Pancreas (tissue), 10 donors: ENCODE measurements at regions not wholly inside any gene's neighbourhood (a gene's known extent, or its start where the extent isn't known, plus 50 kb on each side); places are given as distances from the start of the nearest gene placed in this dataset.

ENCODE experiments used
- ATAC-seq, 4 donors: fragments of 200-7000 bp; cut with Tn5 transposase; one replicate each; pipeline versions ENCODE4 v1.8.0 to v1.9.1; 2020; ENCODE audit warnings: mild to moderate bottlenecking in 4 of 4, moderate library complexity in 4 of 4
- DNase-seq, 6 donors: peaks; one replicate each; pipeline ENCODE4 v3.0.0-alpha.2; 2020
- FAIRE-seq: peaks from 2 replicates; lab custom pipeline; 2012; peaks lifted over from hg19 to GRCh38; lab: Jason Lieb, UNC
- H3K27ac ChIP-seq, 4 donors: fragments of 200-600 bp; sonication (generic); 1 replicate in 3 of 4; 2 replicates in 1 of 4; pipeline versions ENCODE4 v1.5.0 to v1.8.0; 2020
- H3K27me3 ChIP-seq, 4 donors: fragments of 200-600 bp; one replicate each; pipeline ENCODE4 v1.8.0; 2021
- H3K36me3 ChIP-seq, 3 donors: fragments of 200-600 bp; sonication (generic) in 1 of 3; one replicate each; pipeline versions ENCODE4 v1.5.0 to v1.8.0; 2020 to 2021
- H3K4me1 ChIP-seq, 3 donors: fragments of 200-600 bp; one replicate each; pipeline ENCODE4 v1.8.0; 2021
- H3K4me3 ChIP-seq, 4 donors: fragments of 200-600 bp; sonication (generic) in 2 of 4; one replicate each; pipeline versions ENCODE4 v1.5.0 to v1.8.0; 2020 to 2021
- H3K9me3 ChIP-seq, 4 donors: fragments of 200-600 bp; one replicate each; pipeline ENCODE4 v1.8.0; 2021
- WGBS, 2 donors: extraction: QIAGEN DNeasy Blood & Tissue Kit; methylation state at CpG; one replicate each; pipeline ENCODE4 v1.1.7; 2013; 5-methylcytosine and 5-hydroxymethylcytosine counted together
- intact Hi-C, 3 donors: fragments of 100-400 bp; cut with DNase I; formaldehyde crosslinking; loops; one replicate each; pipeline versions ENCODE4 v1.11.1 to v1.14.2; 2022
- TF ChIP-seq, protein P1 (sequence below), 4 donors: fragments of 200-600 bp; sonication (generic) in 3 of 4; IDR thresholded peaks; one replicate each; pipeline versions ENCODE4 v1.5.0 to v1.8.0; 2021; ENCODE audit warnings: antibody characterized with exemption in 4 of 4
- donor health status: healthy with polysubstance abuse.
- donor health status: DM: no; HTN: no; CAD: no; lungs with moderate emphysema.
- donor health status: DM: no; HTN: no; CAD: no.
- donor health status: control.
- donor health status: control.
- donor health status: Bipolar disorder and iron deficiency.
- donor health status: DM: yes; HTN: yes; CAD: no.
- donor health status: DM: no; HTN: no; CAD: no.
- donor health status: DM: no; HTN: no; CAD: no.
- donor health status: DM: yes; HTN: yes; CAD: no.

DNA sequence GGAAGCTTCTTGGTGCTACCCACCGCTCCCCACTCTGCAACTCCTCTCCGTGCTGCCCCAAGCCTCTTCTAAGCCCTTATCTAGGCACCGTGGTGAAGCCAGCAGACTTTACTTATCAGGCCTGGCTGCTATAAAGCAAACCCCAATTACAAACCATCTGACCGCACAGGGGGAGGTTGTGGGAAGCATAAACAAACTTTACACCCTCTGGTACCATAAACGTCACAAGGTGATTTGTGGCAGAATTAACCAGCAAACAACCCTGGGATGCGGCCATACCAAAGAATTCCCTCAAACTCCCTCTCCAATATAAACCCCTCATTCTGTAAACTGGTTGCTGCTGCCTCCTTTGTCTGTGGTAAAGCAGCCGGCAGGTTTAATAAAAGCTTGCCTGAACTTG is 55.2 kb downstream of the MAGEC2 start:
- Histone ChIP-seq H3K27me3 (peaks cover 0 to 3% (median under 1%) of the 10 kb centered on the region in 4 donors), H3K36me3 (no peaks in the 10 kb centered on the region), H3K4me3 (no peak overlapping the region), H3K9me3 (no peaks in the 10 kb centered on the region), H3K4me1 (no peaks in the 10 kb centered on the region), H3K27ac (no peak overlapping the region)
- FAIRE-seq, result no peak
- ATAC-seq, result no peak
- TF ChIP-seq, protein P1, sequence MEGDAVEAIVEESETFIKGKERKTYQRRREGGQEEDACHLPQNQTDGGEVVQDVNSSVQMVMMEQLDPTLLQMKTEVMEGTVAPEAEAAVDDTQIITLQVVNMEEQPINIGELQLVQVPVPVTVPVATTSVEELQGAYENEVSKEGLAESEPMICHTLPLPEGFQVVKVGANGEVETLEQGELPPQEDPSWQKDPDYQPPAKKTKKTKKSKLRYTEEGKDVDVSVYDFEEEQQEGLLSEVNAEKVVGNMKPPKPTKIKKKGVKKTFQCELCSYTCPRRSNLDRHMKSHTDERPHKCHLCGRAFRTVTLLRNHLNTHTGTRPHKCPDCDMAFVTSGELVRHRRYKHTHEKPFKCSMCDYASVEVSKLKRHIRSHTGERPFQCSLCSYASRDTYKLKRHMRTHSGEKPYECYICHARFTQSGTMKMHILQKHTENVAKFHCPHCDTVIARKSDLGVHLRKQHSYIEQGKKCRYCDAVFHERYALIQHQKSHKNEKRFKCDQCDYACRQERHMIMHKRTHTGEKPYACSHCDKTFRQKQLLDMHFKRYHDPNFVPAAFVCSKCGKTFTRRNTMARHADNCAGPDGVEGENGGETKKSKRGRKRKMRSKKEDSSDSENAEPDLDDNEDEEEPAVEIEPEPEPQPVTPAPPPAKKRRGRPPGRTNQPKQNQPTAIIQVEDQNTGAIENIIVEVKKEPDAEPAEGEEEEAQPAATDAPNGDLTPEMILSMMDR (IDR thresholded peaks at IDR 0.05), result no peak
- intact Hi-C loops, result no loop called here
- DNase-seq, result no peak
- 44 to 47% methylated on average over 7 of the region's 7 CpGs for WGBS, 2 donors

DNA sequence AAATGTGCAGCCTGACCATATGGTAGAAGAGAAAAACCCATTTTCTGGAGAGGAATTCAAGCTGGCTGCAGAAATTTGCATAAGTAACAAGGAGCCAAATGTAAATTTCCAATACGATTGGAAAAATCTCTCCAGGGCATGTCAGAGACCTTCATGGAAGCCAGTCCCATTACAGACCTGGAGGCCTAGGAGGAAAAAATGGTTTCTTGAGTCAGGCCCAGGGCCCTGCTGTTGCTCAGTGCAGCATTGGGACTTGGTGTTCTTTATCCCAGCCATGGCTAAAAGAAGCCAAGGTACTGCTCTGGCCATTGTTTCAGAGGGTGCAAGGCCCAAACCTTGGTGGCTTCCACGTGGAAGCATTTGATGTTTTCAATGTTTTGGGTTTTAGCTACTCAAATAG is 70.6 kb downstream of the MAGEC2 start:
- WGBS, 2 donors, result 38 to 42% methylated on average over 2 of the region's 2 CpGs
- intact Hi-C loops, result no loop called here
- H3K9me3 ChIP-seq, result no peaks in the 10 kb centered on the region
- H3K27me3 ChIP-seq, result peaks cover 0 to 3% (median 0%) of the 10 kb centered on the region in 4 donors
- no peak for ATAC-seq
- FAIRE-seq, result no peak
- no peak overlapping the region for H3K27ac ChIP-seq
- no peak for DNase-seq
- TF ChIP-seq, protein P1 (IDR thresholded peaks at IDR 0.05), result no peak
- no peaks in the 10 kb centered on the region for H3K4me1 ChIP-seq
- no peaks in the 10 kb centered on the region for H3K36me3 ChIP-seq
- H3K4me3 ChIP-seq, result no peak overlapping the region

DNA sequence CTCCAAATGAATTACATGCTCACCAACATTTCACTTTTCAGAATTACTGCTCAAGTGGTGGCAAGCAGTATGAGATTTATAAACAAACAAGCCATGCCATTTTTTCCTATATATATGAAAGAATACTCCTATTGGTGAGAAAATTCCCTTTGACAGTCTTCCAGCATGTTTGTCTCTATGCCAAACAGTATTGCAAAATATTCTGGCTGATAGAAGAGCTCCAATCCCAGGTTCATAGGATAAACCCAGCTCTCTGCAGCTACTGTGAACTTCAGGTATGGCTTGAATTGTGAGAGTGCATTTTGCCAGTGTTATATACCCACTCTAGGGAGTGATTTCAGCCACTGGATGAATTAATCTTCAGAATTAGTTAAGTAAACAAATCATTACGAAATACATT is 108.8 kb downstream of the MAGEC2 start:
- Histone ChIP-seq H3K27ac (no peak overlapping the region), H3K4me3 (no peak overlapping the region), H3K36me3 (no peaks in the 10 kb centered on the region), H3K9me3 (no peaks in the 10 kb centered on the region), H3K4me1 (no peaks in the 10 kb centered on the region), H3K27me3 (peaks cover 0 to 14% (median 0%) of the 10 kb centered on the region in 4 donors)
- no peak for ATAC-seq
- intact Hi-C loops, result no loop called here
- DNase-seq, result no peak
- FAIRE-seq, result no peak
- TF ChIP-seq, protein P1 (IDR thresholded peaks at IDR 0.05), result no peak
- 10 to 12% methylated on average over 1 of the region's 1 CpG for WGBS, 2 donors

DNA sequence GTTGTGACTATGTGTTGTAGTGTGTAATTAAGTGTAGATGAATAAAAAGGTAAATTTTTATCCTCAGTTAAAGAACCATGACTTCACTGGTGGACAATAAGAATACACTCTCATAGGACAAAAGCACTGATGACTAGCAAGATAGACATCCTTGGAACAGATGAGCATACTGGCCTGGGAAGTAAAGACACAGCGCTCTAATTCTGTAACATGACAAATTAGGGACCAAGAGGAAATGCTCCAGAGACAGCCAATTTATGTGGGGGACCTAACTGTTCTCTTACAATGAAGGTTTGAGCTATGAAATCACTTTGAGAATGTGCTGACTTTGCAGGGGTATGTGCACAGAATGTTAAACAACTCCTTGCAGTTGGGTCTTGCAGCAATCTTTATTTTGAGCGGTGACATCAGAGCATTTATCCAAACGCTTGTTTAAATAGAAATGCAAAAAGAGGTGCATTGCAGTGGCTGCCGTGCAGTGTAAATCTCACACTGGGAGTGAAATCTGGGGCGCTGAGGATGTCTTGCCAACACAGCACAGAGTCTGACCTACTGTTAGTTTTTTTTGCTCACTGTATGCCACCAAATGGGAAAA is 109.3 kb downstream of the MAGEC2 start:
- 43 to 44% methylated on average over 5 of the region's 5 CpGs for WGBS, 2 donors
- TF ChIP-seq, protein P1 (IDR thresholded peaks at IDR 0.05), result no peak
- Histone ChIP-seq H3K27ac (no peak overlapping the region), H3K36me3 (no peaks in the 10 kb centered on the region), H3K27me3 (peaks cover 0 to 14% (median 1%) of the 10 kb centered on the region in 4 donors), H3K4me1 (no peaks in the 10 kb centered on the region), H3K9me3 (no peaks in the 10 kb centered on the region), H3K4me3 (no peak overlapping the region)
- FAIRE-seq (no peak), DNase-seq (no peak), ATAC-seq (no peak)
- intact Hi-C loops, result no loop called here

DNA sequence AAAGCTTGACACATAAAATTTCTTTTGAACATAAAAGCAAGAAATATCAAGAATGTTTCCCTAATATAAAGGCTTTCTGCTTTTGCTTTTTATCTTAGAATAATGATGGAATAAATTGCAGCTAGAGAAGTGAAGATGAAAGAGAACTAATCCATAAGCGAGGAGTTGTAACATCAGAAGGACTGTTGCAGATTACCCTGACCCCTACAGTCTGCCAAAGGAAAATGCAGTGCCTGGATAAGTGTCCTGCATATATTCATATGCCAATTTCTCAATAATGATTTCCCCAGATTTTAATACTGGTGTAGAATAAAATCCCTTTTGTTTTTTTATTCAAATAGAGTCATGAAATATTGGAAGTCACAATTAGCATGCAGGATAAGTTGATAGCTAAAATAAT is 115.9 kb downstream of the MAGEC2 start:
- no peak overlapping the region for H3K27ac ChIP-seq
- H3K36me3 ChIP-seq, result no peaks in the 10 kb centered on the region
- intact Hi-C loops, result no loop called here
- WGBS, 2 donors, result 6 to 10% methylated on average over 1 of the region's 1 CpG
- TF ChIP-seq, protein P1 (IDR thresholded peaks at IDR 0.05), result peak in 1 of 4 donors; percentile 31
- peaks cover 0 to 8% (median 4%) of the 10 kb centered on the region in 4 donors for H3K27me3 ChIP-seq
- H3K9me3 ChIP-seq, result no peaks in the 10 kb centered on the region
- ATAC-seq, result peak in 3 of 4 donors; percentile 56 to 64 (median 56)
- no peak overlapping the region for H3K4me3 ChIP-seq
- no peak for FAIRE-seq
- DNase-seq, result no peak
- no peaks in the 10 kb centered on the region for H3K4me1 ChIP-seq
